Endothelial cell (in vitro differentiated cells): ENCODE measurements at regions not wholly inside any gene's neighbourhood (a gene's known extent, or its start where the extent isn't known, plus 50 kb on each side); places are given as distances from the start of the nearest gene placed in this dataset.

ENCODE experiments used
- DNase-seq: peaks from one replicate; pipeline ENCODE4 v3.0.0; 2021; ENCODE audit warnings: low spot score
- H3K27ac Mint-ChIP-seq: one replicate; pipeline ENCODE4 v1.8.0; 2021; ENCODE audit warnings: mixed read lengths, inconsistent platforms; ENCODE audit not compliant: unreplicated experiment
- H3K27me3 Mint-ChIP-seq: one replicate; pipeline ENCODE4 v1.8.0; 2021; ENCODE audit warnings: mild to moderate bottlenecking, moderate library complexity, mixed read lengths, inconsistent platforms; ENCODE audit not compliant: unreplicated experiment
- H3K36me3 Mint-ChIP-seq: one replicate; pipeline ENCODE4 v1.8.0; 2021; ENCODE audit warnings: mild to moderate bottlenecking, low read depth, mixed read lengths, inconsistent platforms; ENCODE audit not compliant: unreplicated experiment
- H3K4me1 Mint-ChIP-seq: one replicate; pipeline ENCODE4 v1.8.0; 2021; ENCODE audit warnings: mild to moderate bottlenecking, mixed read lengths, inconsistent platforms; ENCODE audit not compliant: unreplicated experiment
- H3K4me3 Mint-ChIP-seq: one replicate; pipeline ENCODE4 v1.8.0; 2021; ENCODE audit warnings: mild to moderate bottlenecking, mixed read lengths, inconsistent platforms; ENCODE audit not compliant: unreplicated experiment
- H3K9me3 Mint-ChIP-seq: one replicate; pipeline ENCODE4 v1.8.0; 2021; ENCODE audit warnings: mixed read lengths, inconsistent platforms; ENCODE audit not compliant: unreplicated experiment
- CTCF ChIP-seq: fragments of 200-600 bp; sonication (generic); IDR thresholded peaks from one replicate; pipeline ENCODE4 v1.5.0; 2021; ENCODE audit warnings: antibody characterized with exemption; ENCODE audit not compliant: unreplicated experiment

- no peaks in the 10 kb centered on the region for H3K9me3 Mint-ChIP-seq
- no peak for DNase-seq
- H3K27ac Mint-ChIP-seq = no peak overlapping the region
- H3K27me3 Mint-ChIP-seq = no peaks in the 10 kb centered on the region
- no peak overlapping the region for H3K4me3 Mint-ChIP-seq
- TF ChIP-seq CTCF = no peak
- no peaks in the 10 kb centered on the region for H3K36me3 Mint-ChIP-seq
- H3K4me1 Mint-ChIP-seq = no peaks in the 10 kb centered on the region
Observed at GRCh38 chr15:60155661-60156060, 151.6 kb downstream of the FOXB1 start.

GRCh38 chr15:60160909-60161308 is 156.8 kb downstream of the FOXB1 start:
- no peak for DNase-seq

GRCh38 chr15:60161704-60162103 is 157.6 kb downstream of the FOXB1 start:
- Mint-ChIP-seq H3K36me3 (no peaks in the 10 kb centered on the region), H3K4me3 (no peak overlapping the region), H3K27ac (no peak overlapping the region), H3K9me3 (no peaks in the 10 kb centered on the region), H3K27me3 (no peaks in the 10 kb centered on the region), H3K4me1 (peaks cover 7% of the 10 kb centered on the region)
- TF ChIP-seq CTCF = no peak
- DNase-seq = no peak

More at GRCh38 chr15:60160909-60161308, 156.8 kb downstream of the FOXB1 start:
- Mint-ChIP-seq H3K36me3 (no peaks in the 10 kb centered on the region), H3K4me1 (peaks cover 7% of the 10 kb centered on the region), H3K27me3 (no peaks in the 10 kb centered on the region), H3K4me3 (no peak overlapping the region), H3K27ac (no peak overlapping the region), H3K9me3 (no peaks in the 10 kb centered on the region)
- no peak for TF ChIP-seq CTCF

GRCh38 chr15:60162251-60162967 is 158.3 kb downstream of the FOXB1 start:
- Mint-ChIP-seq H3K4me3 (no peak overlapping the region), H3K27me3 (no peaks in the 10 kb centered on the region), H3K36me3 (no peaks in the 10 kb centered on the region), H3K27ac (no peak overlapping the region), H3K9me3 (no peaks in the 10 kb centered on the region), H3K4me1 (peaks cover 7% of the 10 kb centered on the region)
- no peak for DNase-seq
- no peak for TF ChIP-seq CTCF

- H3K27ac Mint-ChIP-seq = no peak overlapping the region
- no peaks in the 10 kb centered on the region for H3K27me3 Mint-ChIP-seq
- H3K4me1 Mint-ChIP-seq = peaks cover 7% of the 10 kb centered on the region
- H3K9me3 Mint-ChIP-seq = no peaks in the 10 kb centered on the region
- no peak overlapping the region for H3K4me3 Mint-ChIP-seq
- TF ChIP-seq CTCF = no peak
- no peaks in the 10 kb centered on the region for H3K36me3 Mint-ChIP-seq
- no peak for DNase-seq
Observed at GRCh38 chr15:60162968-60163355, 158.9 kb downstream of the FOXB1 start.
